Mesenchymal stem cell (in vitro differentiated cells and primary cell): ENCODE measurements at regions not wholly inside any gene's neighbourhood (a gene's known extent, or its start where the extent isn't known, plus 50 kb on each side); places are given as distances from the start of the nearest gene placed in this dataset.

Experiments used
- DNase-seq: peaks from one replicate; pipeline ENCODE4 v3.0.0-alpha.2; 2013
- H2AFZ ChIP-seq: one replicate; pipeline ENCODE4 v1.6.1; 2013; ENCODE audit warnings: low read depth, mild to moderate bottlenecking, control low read depth, inconsistent platforms, low read length, moderate library complexity
- H2AK5ac ChIP-seq: 2 replicates; pipeline ENCODE4 v1.6.1; 2013; ENCODE audit warnings: low read length, moderate library complexity, mild to moderate bottlenecking, inconsistent platforms; ENCODE audit not compliant: severe bottlenecking
- H2BK120ac ChIP-seq: one replicate; pipeline ENCODE4 v1.6.1; 2013; ENCODE audit warnings: low read depth, mild to moderate bottlenecking, inconsistent platforms, low read length, moderate library complexity
- H2BK12ac ChIP-seq, 2 experiments: one replicate each; pipeline ENCODE4 v1.6.1; 2013; ENCODE audit warnings: inconsistent platforms in 2 of 2, low read length in 2 of 2, mild to moderate bottlenecking in 2 of 2, moderate library complexity in 2 of 2, control low read depth in 1 of 2
- H2BK15ac ChIP-seq: one replicate; pipeline ENCODE4 v1.6.1; 2013; ENCODE audit warnings: mild to moderate bottlenecking, low read depth, inconsistent platforms; ENCODE audit not compliant: poor library complexity, severe bottlenecking
- H2BK5ac ChIP-seq: 2 replicates; pipeline ENCODE4 v1.6.1; 2013; ENCODE audit warnings: low read depth, mild to moderate bottlenecking, low read length, control low read depth, inconsistent platforms; ENCODE audit not compliant: poor library complexity, severe bottlenecking
- H3K14ac ChIP-seq, 2 experiments: one replicate each; pipeline ENCODE4 v1.6.1; 2013; ENCODE audit warnings: inconsistent platforms in 2 of 2, low read length in 2 of 2, control low read depth in 1 of 2, mild to moderate bottlenecking in 1 of 2, moderate library complexity in 1 of 2
- H3K18ac ChIP-seq, 2 experiments: one replicate each; pipeline ENCODE4 v1.6.1; 2013; ENCODE audit warnings: inconsistent platforms in 2 of 2, low read length in 2 of 2, control low read depth in 1 of 2, low read depth in 1 of 2, mild to moderate bottlenecking in 1 of 2
- H3K23ac ChIP-seq, 2 experiments: one replicate each; pipeline ENCODE4 v1.6.1; 2013; ENCODE audit warnings: inconsistent platforms in 2 of 2, low read length in 2 of 2, mild to moderate bottlenecking in 2 of 2, moderate library complexity in 2 of 2, control low read depth in 1 of 2
- H3K27ac ChIP-seq: 2 replicates; pipeline ENCODE4 v1.5.1; 2013; ENCODE audit warnings: mild to moderate bottlenecking, moderate library complexity, low read length, control low read depth, inconsistent platforms; ENCODE audit not compliant: poor library complexity, severe bottlenecking
- H3K27me3 ChIP-seq, 2 experiments: 2 replicates each; pipeline versions ENCODE4 v1.6.1 to v1.7.0; 2013; ENCODE audit warnings: low read length in 2 of 2, mild to moderate bottlenecking in 2 of 2, moderate library complexity in 2 of 2, control low read depth in 1 of 2, inconsistent platforms in 1 of 2; ENCODE audit not compliant: control insufficient read depth in 1 of 2, insufficient read depth in 1 of 2
- H3K36me3 ChIP-seq, 2 experiments: 2 replicates each; pipeline versions ENCODE4 v1.6.1 to v1.7.0; 2013; ENCODE audit warnings: low read length in 2 of 2, control low read depth in 1 of 2, inconsistent platforms in 1 of 2, low read depth in 1 of 2, mild to moderate bottlenecking in 1 of 2; ENCODE audit not compliant: insufficient read depth in 2 of 2, control insufficient read depth in 1 of 2
- H3K4ac ChIP-seq, 2 experiments: one replicate each; pipeline ENCODE4 v1.6.1; 2013; ENCODE audit warnings: inconsistent platforms in 2 of 2, low read length in 2 of 2, mild to moderate bottlenecking in 2 of 2, moderate library complexity in 2 of 2, control low read depth in 1 of 2, low read depth in 1 of 2
- H3K4me1 ChIP-seq: 2 replicates; pipeline ENCODE4 v1.6.1; 2013; ENCODE audit warnings: low read depth, low read length, control low read depth; ENCODE audit not compliant: control insufficient read depth, insufficient read depth
- H3K4me2 ChIP-seq: 2 replicates; pipeline ENCODE4 v1.6.1; 2013; ENCODE audit warnings: low read length, mild to moderate bottlenecking, inconsistent platforms; ENCODE audit not compliant: poor library complexity, severe bottlenecking
- H3K4me3 ChIP-seq, 2 experiments: 2 replicates each; pipeline versions ENCODE4 v1.5.1 to v1.7.0; 2013; ENCODE audit warnings: low read length in 2 of 2, mild to moderate bottlenecking in 2 of 2, control low read depth in 1 of 2, low read depth in 1 of 2; ENCODE audit not compliant: insufficient read depth in 1 of 2
- H3K79me1 ChIP-seq: replicated peaks from 2 replicates; pipeline ENCODE4 v1.6.1; 2013; ENCODE audit warnings: mild to moderate bottlenecking, control low read depth, low read length, inconsistent platforms; ENCODE audit not compliant: poor library complexity, severe bottlenecking
- H3K9ac ChIP-seq: 2 replicates; pipeline ENCODE4 v1.7.0; 2013; ENCODE audit warnings: mild to moderate bottlenecking, low read length, moderate library complexity
- H3K9me3 ChIP-seq: 2 replicates; pipeline ENCODE4 v1.7.0; 2013; ENCODE audit warnings: mild to moderate bottlenecking, low read length; ENCODE audit not compliant: control insufficient read depth
- H4K8ac ChIP-seq: one replicate; pipeline ENCODE4 v1.6.1; 2013; ENCODE audit warnings: inconsistent platforms, mild to moderate bottlenecking, low read length, moderate library complexity
- H4K91ac ChIP-seq: one replicate; pipeline ENCODE4 v1.6.1; 2013; ENCODE audit warnings: mild to moderate bottlenecking, low read length, inconsistent platforms
- WGBS: methylation state at CpG from one replicate; pipeline ENCODE4 v1.1.7; 2013; ENCODE audit warnings: mixed read lengths; 5-methylcytosine and 5-hydroxymethylcytosine counted together

- Histone ChIP-seq H4K91ac (no peak overlapping the region), H3K36me3 (no peaks in the 10 kb centered on the region), H2BK5ac (no peak overlapping the region), H3K4ac (no peak overlapping the region), H4K8ac (no peak overlapping the region), H3K14ac (no peak overlapping the region), H2BK120ac (no peak overlapping the region), H2BK12ac (no peak overlapping the region), H3K4me3 (no peak overlapping the region), H3K18ac (no peak overlapping the region), H3K9ac (no peak overlapping the region), H3K27ac (no peak overlapping the region), H3K27me3 (no peaks in the 10 kb centered on the region), H3K9me3 (peaks cover 16% of the 10 kb centered on the region), H3K23ac (no peak overlapping the region), H3K4me2 (no peak overlapping the region), H3K4me1 (no peaks in the 10 kb centered on the region), H2AFZ (no peak overlapping the region), H2AK5ac (no peak overlapping the region), H2BK15ac (no peak overlapping the region), H3K79me1 (no peaks in the 10 kb centered on the region)
- WGBS = 70% methylated on average over 4 of the region's 4 CpGs
- DNase-seq = no peak
These were observed 65.1 kb upstream of the ATP1B1 start for GRCh38 chr1:169041366-169041765.

GRCh38 chr1:169042377-169042776 lies 64.1 kb upstream of the ATP1B1 start:
- Histone ChIP-seq H3K27me3 (no peaks in the 10 kb centered on the region), H3K14ac (no peak overlapping the region), H4K91ac (no peak overlapping the region), H3K79me1 (no peaks in the 10 kb centered on the region), H3K4me1 (no peaks in the 10 kb centered on the region), H3K27ac (no peak overlapping the region), H3K23ac (no peak overlapping the region), H3K4me3 (no peak overlapping the region), H2AK5ac (no peak overlapping the region), H3K4ac (no peak overlapping the region), H4K8ac (no peak overlapping the region), H3K18ac (no peak overlapping the region), H2BK15ac (no peak overlapping the region), H2BK12ac (no peak overlapping the region), H2BK120ac (no peak overlapping the region), H2BK5ac (no peak overlapping the region), H3K36me3 (no peaks in the 10 kb centered on the region), H2AFZ (no peak overlapping the region), H3K9me3 (peaks cover 7% of the 10 kb centered on the region), H3K4me2 (no peak overlapping the region), H3K9ac (no peak overlapping the region)
- no peak for DNase-seq

DNA sequence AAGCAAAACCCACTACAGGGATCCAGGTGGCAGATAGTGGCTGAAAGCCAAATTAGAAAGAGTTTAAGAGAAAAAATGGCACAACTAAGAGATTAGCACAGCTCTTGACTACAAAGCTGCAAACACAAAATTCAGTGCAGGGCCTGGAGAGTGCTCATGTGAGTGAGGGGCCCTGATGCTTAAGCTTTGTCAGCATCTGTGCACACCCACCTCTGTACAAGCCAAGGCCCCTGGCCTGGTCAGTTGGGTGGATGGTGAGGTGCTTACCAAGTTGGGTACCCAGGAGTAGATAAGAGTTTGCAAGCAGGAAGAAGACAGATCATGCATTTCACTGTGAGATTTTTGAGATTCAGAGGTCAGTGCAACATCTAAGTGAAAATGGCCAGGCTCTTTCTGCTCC lies 62.7 kb upstream of the ATP1B1 start:
- no peak overlapping the region for H3K23ac ChIP-seq
- H3K4me1 ChIP-seq = no peaks in the 10 kb centered on the region
- no peak overlapping the region for H3K4me3 ChIP-seq
- H3K18ac ChIP-seq = no peak overlapping the region
- no peak overlapping the region for H4K8ac ChIP-seq
- H2BK12ac ChIP-seq = no peak overlapping the region
- H3K9me3 ChIP-seq = no peaks in the 10 kb centered on the region
- no peak overlapping the region for H2BK120ac ChIP-seq
- H3K14ac ChIP-seq = no peak overlapping the region
- H3K4me2 ChIP-seq = no peak overlapping the region
- H3K79me1 ChIP-seq = no peaks in the 10 kb centered on the region
- no peaks in the 10 kb centered on the region for H3K27me3 ChIP-seq
- H3K4ac ChIP-seq = no peak overlapping the region
- no peak overlapping the region for H2AFZ ChIP-seq
- H3K9ac ChIP-seq = no peak overlapping the region
- no peak overlapping the region for H2BK5ac ChIP-seq
- no peak overlapping the region for H4K91ac ChIP-seq
- no peak overlapping the region for H2BK15ac ChIP-seq
- H2AK5ac ChIP-seq = no peak overlapping the region
- no peak for DNase-seq
- H3K36me3 ChIP-seq = no peaks in the 10 kb centered on the region
- H3K27ac ChIP-seq = no peak overlapping the region

GRCh38 chr1:169044296-169044695 lies 62.2 kb upstream of the ATP1B1 start:
- H2BK5ac ChIP-seq = no peak overlapping the region
- no peak overlapping the region for H3K18ac ChIP-seq
- H3K36me3 ChIP-seq = no peaks in the 10 kb centered on the region
- no peak overlapping the region for H3K14ac ChIP-seq
- no peak overlapping the region for H2BK12ac ChIP-seq
- no peak overlapping the region for H3K4me2 ChIP-seq
- no peak overlapping the region for H2BK120ac ChIP-seq
- no peak overlapping the region for H3K4ac ChIP-seq
- no peaks in the 10 kb centered on the region for H3K27me3 ChIP-seq
- no peak for DNase-seq
- no peaks in the 10 kb centered on the region for H3K9me3 ChIP-seq
- H2BK15ac ChIP-seq = no peak overlapping the region
- no peak overlapping the region for H3K9ac ChIP-seq
- H4K91ac ChIP-seq = no peak overlapping the region
- H2AK5ac ChIP-seq = no peak overlapping the region
- H3K23ac ChIP-seq = no peak overlapping the region
- H2AFZ ChIP-seq = no peak overlapping the region
- no peaks in the 10 kb centered on the region for H3K79me1 ChIP-seq
- no peaks in the 10 kb centered on the region for H3K4me1 ChIP-seq
- 21% methylated on average over 1 of the region's 3 CpGs for WGBS
- no peak overlapping the region for H3K27ac ChIP-seq
- H3K4me3 ChIP-seq = no peak overlapping the region
- no peak overlapping the region for H4K8ac ChIP-seq
